Suprapubic skin (tissue), 3 donors: ENCODE measurements at regions not wholly inside any gene's neighbourhood (a gene's known extent, or its start where the extent isn't known, plus 50 kb on each side); places are given as distances from the start of the nearest gene placed in this dataset.

Experiments
- CTCF ChIP-seq, 2 donors: fragments of 200-600 bp in 1 of 2; fragments of 450-650 bp in 1 of 2; sonication (generic) in 1 of 2; IDR thresholded peaks; one replicate each; pipeline ENCODE4 v1.5.1; 2016 to 2019; ENCODE audit warnings: antibody characterized with exemption in 2 of 2, mild to moderate bottlenecking in 1 of 2, moderate library complexity in 1 of 2
- POLR2A ChIP-seq, 2 donors: fragments of 450-650 bp; IDR thresholded peaks; one replicate each; pipeline ENCODE4 v1.6.1; 2017; ENCODE audit warnings: antibody characterized with exemption in 2 of 2, mild to moderate bottlenecking in 2 of 2, moderate library complexity in 2 of 2

- no peak for TF ChIP-seq POLR2A (IDR thresholded peaks at IDR 0.05)
- TF ChIP-seq CTCF (IDR thresholded peaks at IDR 0.05), result no peak
Measured at GRCh38 chrX:39677585-39677977, 420.2 kb downstream of the BCOR start.
